Upper lobe of left lung (tissue), 6 donors: ENCODE measurements at regions not wholly inside any gene's neighbourhood (a gene's known extent, or its start where the extent isn't known, plus 50 kb on each side); places are given as distances from the start of the nearest gene placed in this dataset.
"Not testable (repeated sequence)": the region's sequence is repeated elsewhere in the genome, so short reads cannot be mapped to it uniquely, and the experiment has no call there.

Source experiments
- ATAC-seq, 2 donors: fragments of 200-7000 bp; cut with Tn5 transposase; one replicate each; pipeline ENCODE4 v1.9.1; 2022; ENCODE audit warnings: mild to moderate bottlenecking in 2 of 2, moderate library complexity in 2 of 2; ENCODE audit not compliant: low FRiP score in 2 of 2
- DNase-seq, 2 donors: peaks; one replicate each; pipeline ENCODE4 v3.0.0-alpha.2; 2019 to 2020
- H3K27ac ChIP-seq, 4 donors: fragments of 200-600 bp; sonication (generic); one replicate each; pipeline ENCODE4 v1.5.1; 2016 to 2019
- H3K27me3 ChIP-seq, 4 donors: fragments of 200-600 bp; sonication (generic); one replicate each; pipeline ENCODE4 v1.5.1; 2017 to 2019
- H3K36me3 ChIP-seq, 4 donors: fragments of 200-600 bp; sonication (generic); one replicate each; pipeline ENCODE4 v1.5.1; 2016 to 2019
- H3K4me1 ChIP-seq, 4 donors: fragments of 200-600 bp; sonication (generic); one replicate each; pipeline ENCODE4 v1.5.1; 2018 to 2019
- H3K4me3 ChIP-seq, 4 donors: fragments of 200-600 bp; sonication (generic); one replicate each; pipeline ENCODE4 v1.5.1; 2017 to 2019; ENCODE audit warnings: mild to moderate bottlenecking in 2 of 4, moderate library complexity in 1 of 4
- H3K9me3 ChIP-seq, 4 donors: fragments of 200-600 bp; sonication (generic); one replicate each; pipeline ENCODE4 v1.5.1; 2018 to 2019
- EP300 ChIP-seq, 4 donors: sonication (generic); formaldehyde crosslinking; IDR thresholded peaks; one replicate each; pipeline ENCODE4 v1.5.1; 2017; ENCODE audit warnings: antibody characterized with exemption in 4 of 4, control low read depth in 2 of 4
- POLR2A ChIP-seq, 4 donors: fragments of 450-650 bp; IDR thresholded peaks; one replicate each; pipeline ENCODE4 v1.5.1; 2016 to 2017; ENCODE audit warnings: antibody characterized with exemption in 4 of 4, mild to moderate bottlenecking in 2 of 4
- POLR2AphosphoS5 ChIP-seq, 2 donors: sonication (generic); formaldehyde crosslinking; IDR thresholded peaks; one replicate each; pipeline ENCODE4 v1.5.1; 2017; ENCODE audit warnings: antibody characterized with exemption in 2 of 2
- WGBS, 2 donors: methylation state at CpG; one replicate each; pipeline ENCODE4 v1.1.5; 2017 to 2018; 5-methylcytosine and 5-hydroxymethylcytosine counted together
- TF ChIP-seq, protein P1 (sequence below), 6 experiments: fragments of 450-650 bp in 4 of 6; fragments of 200-600 bp in 2 of 6; sonication (generic) in 2 of 6; IDR thresholded peaks; one replicate each; pipeline ENCODE4 v1.5.1; 2016 to 2019; ENCODE audit warnings: antibody characterized with exemption in 6 of 6
- donor health status: DM: no; HTN: no; CAD: no; lungs with moderate emphysema.
- donor health status: DM: no; HTN: yes; CAD: no; lungs with severe emphysema.

DNA sequence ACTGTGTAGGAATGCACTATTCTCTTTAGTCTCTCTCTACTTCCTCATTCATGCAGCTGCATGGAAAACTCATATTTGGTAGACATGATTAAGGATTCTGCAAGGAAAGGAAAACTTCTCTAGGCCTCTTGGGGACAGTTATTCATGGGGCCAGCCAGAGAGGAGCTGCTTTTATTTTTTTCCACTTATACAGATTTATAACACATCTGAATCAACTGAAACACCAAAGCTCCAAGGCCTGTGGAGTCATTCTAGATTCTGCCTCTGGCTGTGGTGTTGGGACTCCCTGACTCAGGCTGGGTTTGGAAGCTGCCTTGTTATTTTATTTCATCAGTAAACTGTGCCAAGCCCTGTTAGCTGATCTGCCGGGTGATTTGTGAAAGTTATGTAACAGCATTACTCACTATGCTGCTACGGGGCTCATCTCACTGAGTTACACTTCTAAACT is 83.9 kb upstream of the EDEM3 start:
- no peaks in the 10 kb centered on the region for H3K27me3 ChIP-seq
- no peak overlapping the region for H3K4me3 ChIP-seq
- H3K4me1 ChIP-seq, result peaks cover 0 to 7% (median 3%) of the 10 kb centered on the region in 4 donors
- WGBS, 2 donors, result 44 to 48% methylated on average over 2 of the region's 2 CpGs
- H3K9me3 ChIP-seq, result no peaks in the 10 kb centered on the region
- H3K27ac ChIP-seq, result peak overlapping the region in 1 of 4 donors; percentile 10
- no peak for DNase-seq
- TF ChIP-seq POLR2A (IDR thresholded peaks at IDR 0.05) (no peak), POLR2AphosphoS5 (IDR thresholded peaks at IDR 0.05) (no peak), EP300 (IDR thresholded peaks at IDR 0.05) (no peak)
- TF ChIP-seq, protein P1, sequence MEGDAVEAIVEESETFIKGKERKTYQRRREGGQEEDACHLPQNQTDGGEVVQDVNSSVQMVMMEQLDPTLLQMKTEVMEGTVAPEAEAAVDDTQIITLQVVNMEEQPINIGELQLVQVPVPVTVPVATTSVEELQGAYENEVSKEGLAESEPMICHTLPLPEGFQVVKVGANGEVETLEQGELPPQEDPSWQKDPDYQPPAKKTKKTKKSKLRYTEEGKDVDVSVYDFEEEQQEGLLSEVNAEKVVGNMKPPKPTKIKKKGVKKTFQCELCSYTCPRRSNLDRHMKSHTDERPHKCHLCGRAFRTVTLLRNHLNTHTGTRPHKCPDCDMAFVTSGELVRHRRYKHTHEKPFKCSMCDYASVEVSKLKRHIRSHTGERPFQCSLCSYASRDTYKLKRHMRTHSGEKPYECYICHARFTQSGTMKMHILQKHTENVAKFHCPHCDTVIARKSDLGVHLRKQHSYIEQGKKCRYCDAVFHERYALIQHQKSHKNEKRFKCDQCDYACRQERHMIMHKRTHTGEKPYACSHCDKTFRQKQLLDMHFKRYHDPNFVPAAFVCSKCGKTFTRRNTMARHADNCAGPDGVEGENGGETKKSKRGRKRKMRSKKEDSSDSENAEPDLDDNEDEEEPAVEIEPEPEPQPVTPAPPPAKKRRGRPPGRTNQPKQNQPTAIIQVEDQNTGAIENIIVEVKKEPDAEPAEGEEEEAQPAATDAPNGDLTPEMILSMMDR (IDR thresholded peaks at IDR 0.05), result no peak
- H3K36me3 ChIP-seq, result no peaks in the 10 kb centered on the region
- peak; percentile 79 to 96 for ATAC-seq

DNA sequence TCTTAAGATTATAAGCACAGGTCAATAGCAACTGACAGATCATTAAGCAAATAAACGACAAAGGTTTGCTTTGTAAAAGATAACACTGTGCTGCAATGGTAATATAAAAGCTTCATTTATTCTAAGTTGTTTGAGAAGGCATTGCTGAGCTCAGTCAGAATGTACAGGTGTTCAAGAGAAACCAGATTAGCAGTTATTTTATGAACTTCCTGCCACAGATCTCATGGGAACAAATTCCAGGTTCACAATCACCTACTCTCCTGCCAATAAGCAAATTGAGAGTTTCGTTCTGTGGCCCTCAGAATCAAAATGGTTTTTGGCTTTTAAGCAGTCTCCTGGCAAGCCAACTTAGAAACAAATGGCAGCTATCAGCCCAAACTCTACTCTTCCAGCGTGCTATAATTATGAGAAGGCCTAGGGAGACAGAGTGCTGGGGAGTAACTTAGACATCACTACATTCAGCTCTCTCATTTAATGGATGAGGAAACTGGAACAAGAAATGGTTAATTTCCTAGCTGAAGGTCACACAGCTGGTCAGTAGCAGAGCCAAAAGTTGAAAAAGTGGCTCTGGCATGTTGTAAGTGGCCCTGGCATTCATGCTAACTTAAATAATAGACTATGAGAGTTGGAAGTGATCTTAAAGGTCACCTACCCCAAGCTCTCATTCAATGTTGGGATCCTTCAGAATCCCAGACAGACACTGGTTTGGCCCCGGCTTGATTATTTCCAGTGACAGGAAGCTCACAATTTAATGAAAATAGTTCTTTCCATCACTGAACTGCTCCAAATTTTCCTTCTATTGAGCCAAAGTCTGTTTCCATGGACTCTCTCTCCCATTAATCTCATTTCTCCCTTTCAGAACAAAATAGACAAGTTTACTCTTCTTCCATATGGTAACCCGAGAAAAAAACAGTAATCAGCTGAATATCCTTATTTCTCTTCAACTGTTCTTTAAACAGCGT is 82.6 kb upstream of the EDEM3 start:
- Histone ChIP-seq H3K4me3 (no peak overlapping the region), H3K9me3 (no peaks in the 10 kb centered on the region), H3K27me3 (no peaks in the 10 kb centered on the region), H3K27ac (peak overlapping the region in 1 of 4 donors; percentile 12), H3K36me3 (no peaks in the 10 kb centered on the region), H3K4me1 (peaks cover 0 to 7% (median 3%) of the 10 kb centered on the region in 4 donors)
- TF ChIP-seq, protein P1 (IDR thresholded peaks at IDR 0.05), result no peak
- DNase-seq, result no peak
- 71 to 73% methylated on average over 6 of the region's 6 CpGs for WGBS, 2 donors
- no peak for ATAC-seq

DNA sequence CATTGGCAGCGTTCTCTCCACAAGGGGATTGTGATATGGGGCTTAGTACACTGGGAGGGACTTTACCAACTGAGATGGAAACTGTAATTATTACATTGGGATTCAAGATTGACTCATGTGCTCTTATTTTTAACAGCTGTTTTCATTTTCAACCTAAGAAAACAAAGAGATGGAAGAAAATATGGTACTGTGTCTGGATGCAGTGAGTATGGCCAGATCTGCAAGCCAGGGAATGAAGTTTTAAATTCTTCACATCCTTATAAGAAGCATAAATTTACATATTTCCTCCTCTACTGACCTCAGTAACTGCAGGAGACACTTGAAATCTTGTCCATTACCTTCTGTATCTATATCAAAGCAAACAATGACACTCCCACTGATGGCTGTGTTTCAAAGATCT is 81.5 kb upstream of the EDEM3 start:
- Histone ChIP-seq H3K9me3 (no peaks in the 10 kb centered on the region), H3K4me3 (no peak overlapping the region), H3K27me3 (no peaks in the 10 kb centered on the region), H3K27ac (no peak overlapping the region), H3K36me3 (no peaks in the 10 kb centered on the region), H3K4me1 (peaks cover 0 to 7% (median 3%) of the 10 kb centered on the region in 4 donors)
- TF ChIP-seq, protein P1 (IDR thresholded peaks at IDR 0.05), result no peak
- TF ChIP-seq POLR2A (IDR thresholded peaks at IDR 0.05), result no peak
- TF ChIP-seq EP300 (IDR thresholded peaks at IDR 0.05), result no peak
- TF ChIP-seq POLR2AphosphoS5 (IDR thresholded peaks at IDR 0.05), result no peak
- ATAC-seq (no peak), DNase-seq (no peak)
- 93 to 94% methylated on average over 1 of the region's 1 CpG for WGBS, 2 donors

DNA sequence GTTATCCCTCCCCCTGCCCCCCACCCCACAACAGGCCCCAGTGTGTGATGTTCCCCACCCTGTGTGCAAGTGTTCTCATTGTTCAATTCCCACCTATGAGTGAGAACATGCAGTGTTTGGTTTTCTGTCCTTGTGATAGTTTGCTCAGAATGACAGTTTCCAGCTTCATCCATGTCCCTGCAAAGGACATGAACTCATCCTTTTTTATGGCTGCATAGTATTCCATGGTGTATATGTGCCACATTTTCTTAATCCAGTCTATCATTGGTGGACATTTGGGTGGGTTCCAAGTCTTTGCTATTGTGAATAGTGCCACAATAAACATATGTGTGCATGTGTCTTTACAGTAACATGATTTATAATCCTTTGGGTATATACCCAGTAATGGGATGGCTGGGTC is 79.3 kb upstream of the EDEM3 start:
- H3K27ac ChIP-seq, H3K36me3 ChIP-seq, H3K27me3 ChIP-seq, H3K9me3 ChIP-seq, ATAC-seq, DNase-seq, H3K4me3 ChIP-seq, H3K4me1 ChIP-seq: not testable (repeated sequence)

DNA sequence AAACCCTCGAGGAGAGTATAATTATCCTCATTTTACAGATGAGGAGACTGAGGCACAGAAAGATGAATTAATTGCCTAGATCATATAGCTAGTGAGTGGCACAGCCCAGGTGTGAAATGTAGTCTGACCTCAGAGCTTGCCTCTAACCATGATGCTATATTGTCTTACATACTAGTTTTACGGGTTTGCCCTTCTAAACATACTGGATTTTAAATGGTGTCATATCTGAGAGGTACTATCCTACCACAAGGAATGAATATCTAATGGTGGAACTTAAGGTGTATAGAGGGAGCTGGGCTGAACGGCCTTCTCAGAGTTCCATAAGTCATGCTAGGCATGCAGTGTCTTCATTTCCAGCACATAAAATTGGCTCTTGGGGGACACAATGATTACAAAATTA is 77.9 kb upstream of the EDEM3 start:
- no peaks in the 10 kb centered on the region for H3K4me1 ChIP-seq
- TF ChIP-seq, protein P1 (IDR thresholded peaks at IDR 0.05), result no peak
- TF ChIP-seq POLR2AphosphoS5 (IDR thresholded peaks at IDR 0.05) (no peak), POLR2A (IDR thresholded peaks at IDR 0.05) (no peak), EP300 (IDR thresholded peaks at IDR 0.05) (no peak)
- no peaks in the 10 kb centered on the region for H3K9me3 ChIP-seq
- no peak overlapping the region for H3K4me3 ChIP-seq
- H3K36me3 ChIP-seq, result no peaks in the 10 kb centered on the region
- no peak for ATAC-seq
- H3K27me3 ChIP-seq, result no peaks in the 10 kb centered on the region
- DNase-seq, result no peak
- 95% methylated on average over 3 of the region's 3 CpGs for WGBS, 2 donors
- H3K27ac ChIP-seq, result no peak overlapping the region

DNA sequence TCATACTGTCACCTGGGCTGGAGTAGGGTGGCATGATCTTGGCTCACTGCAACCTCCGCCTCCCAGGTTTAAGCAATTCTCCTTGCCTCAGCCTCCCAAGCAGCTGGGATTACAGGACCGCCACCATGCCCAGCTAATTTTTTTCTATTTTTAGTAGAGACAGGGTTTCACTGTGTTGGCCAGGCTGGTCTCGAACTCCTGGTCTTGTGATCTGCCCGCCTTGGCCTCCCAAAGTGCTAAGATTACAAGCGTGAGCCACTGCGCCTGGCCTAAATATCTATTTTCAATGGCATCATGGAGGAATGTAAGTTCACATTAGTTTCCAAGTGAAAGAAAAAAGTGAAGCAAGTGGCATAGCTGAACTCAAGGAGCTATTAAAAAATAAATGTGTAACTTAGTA is 74.8 kb upstream of the EDEM3 start:
- not testable (repeated sequence) for DNase-seq, H3K4me1 ChIP-seq, H3K9me3 ChIP-seq, H3K27ac ChIP-seq, H3K27me3 ChIP-seq, ATAC-seq, H3K36me3 ChIP-seq, H3K4me3 ChIP-seq
- WGBS, 2 donors, result 89 to 96% methylated on average over 5 to 6 of the region's 6 CpGs
